Nephron (organoid): ENCODE measurements at regions not wholly inside any gene's neighbourhood (a gene's known extent, or its start where the extent isn't known, plus 50 kb on each side); places are given as distances from the start of the nearest gene placed in this dataset.
"Not testable (repeated sequence)": the region's sequence is repeated elsewhere in the genome, so short reads cannot be mapped to it uniquely, and the experiment has no call there.

Experiments
- H3K27ac Mint-ChIP-seq, 3 experiments: 2 replicates each; pipeline ENCODE4 v1.8.0; 2020; ENCODE audit warnings: mixed read lengths in 3 of 3, mild to moderate bottlenecking in 2 of 3, moderate library complexity in 1 of 3
- H3K27me3 Mint-ChIP-seq: 2 replicates; pipeline ENCODE4 v1.8.0; 2021; ENCODE audit warnings: low read depth, mild to moderate bottlenecking, moderate library complexity, mixed read lengths
- H3K36me3 Mint-ChIP-seq: 2 replicates; pipeline ENCODE4 v1.8.0; 2020; ENCODE audit warnings: low read depth, mixed read lengths
- H3K4me1 Mint-ChIP-seq: 2 replicates; pipeline ENCODE4 v1.8.0; 2020; ENCODE audit warnings: mixed read lengths
- H3K4me3 Mint-ChIP-seq, 3 experiments: 2 replicates each; pipeline ENCODE4 v1.8.0; 2020; ENCODE audit warnings: mild to moderate bottlenecking in 3 of 3, mixed read lengths in 3 of 3, moderate library complexity in 2 of 3
- H3K9me3 Mint-ChIP-seq: 2 replicates; pipeline ENCODE4 v1.8.0; 2020; ENCODE audit warnings: mixed read lengths
- TF ChIP-seq, protein P1 (sequence below), 3 experiments: fragments of 200-600 bp; sonication (generic); IDR thresholded peaks; one replicate each; pipeline ENCODE4 v1.5.0; 2021; ENCODE audit warnings: antibody characterized with exemption in 3 of 3; ENCODE audit not compliant: unreplicated experiment in 3 of 3

DNA sequence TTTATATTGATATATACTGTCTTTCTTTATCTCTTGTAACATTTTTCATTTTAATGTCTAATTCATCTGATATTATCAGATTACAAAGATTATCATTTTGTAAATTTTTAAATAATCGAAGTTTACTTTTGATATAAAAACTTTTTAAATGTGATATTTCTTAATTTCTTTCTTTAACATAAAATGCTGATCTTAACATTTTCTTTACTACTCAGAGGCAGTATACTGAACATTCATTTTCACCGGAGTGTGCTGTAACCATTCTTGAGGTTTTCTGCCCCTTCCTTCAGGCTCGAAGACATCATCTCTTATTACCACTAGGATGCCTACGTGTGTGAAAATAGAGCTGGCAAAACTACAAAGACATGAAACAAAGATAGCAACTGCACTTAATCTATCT, 186.9 kb downstream of the DIO2 start:
- H3K27ac Mint-ChIP-seq: no peak overlapping the region
- H3K4me3 Mint-ChIP-seq: no peak overlapping the region
- H3K4me1 Mint-ChIP-seq: no peaks in the 10 kb centered on the region
- H3K27me3 Mint-ChIP-seq: no peaks in the 10 kb centered on the region
- TF ChIP-seq, protein P1, sequence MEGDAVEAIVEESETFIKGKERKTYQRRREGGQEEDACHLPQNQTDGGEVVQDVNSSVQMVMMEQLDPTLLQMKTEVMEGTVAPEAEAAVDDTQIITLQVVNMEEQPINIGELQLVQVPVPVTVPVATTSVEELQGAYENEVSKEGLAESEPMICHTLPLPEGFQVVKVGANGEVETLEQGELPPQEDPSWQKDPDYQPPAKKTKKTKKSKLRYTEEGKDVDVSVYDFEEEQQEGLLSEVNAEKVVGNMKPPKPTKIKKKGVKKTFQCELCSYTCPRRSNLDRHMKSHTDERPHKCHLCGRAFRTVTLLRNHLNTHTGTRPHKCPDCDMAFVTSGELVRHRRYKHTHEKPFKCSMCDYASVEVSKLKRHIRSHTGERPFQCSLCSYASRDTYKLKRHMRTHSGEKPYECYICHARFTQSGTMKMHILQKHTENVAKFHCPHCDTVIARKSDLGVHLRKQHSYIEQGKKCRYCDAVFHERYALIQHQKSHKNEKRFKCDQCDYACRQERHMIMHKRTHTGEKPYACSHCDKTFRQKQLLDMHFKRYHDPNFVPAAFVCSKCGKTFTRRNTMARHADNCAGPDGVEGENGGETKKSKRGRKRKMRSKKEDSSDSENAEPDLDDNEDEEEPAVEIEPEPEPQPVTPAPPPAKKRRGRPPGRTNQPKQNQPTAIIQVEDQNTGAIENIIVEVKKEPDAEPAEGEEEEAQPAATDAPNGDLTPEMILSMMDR (IDR thresholded peaks at IDR 0.05; ENCODE audit: unreplicated experiment in 3 of 3): no peak
- H3K9me3 Mint-ChIP-seq: peaks cover 3% of the 10 kb centered on the region
- no peaks in the 10 kb centered on the region for H3K36me3 Mint-ChIP-seq

- H3K9me3 Mint-ChIP-seq, H3K4me1 Mint-ChIP-seq, H3K36me3 Mint-ChIP-seq, H3K27ac Mint-ChIP-seq, H3K4me3 Mint-ChIP-seq, H3K27me3 Mint-ChIP-seq: not testable (repeated sequence)
Measured at GRCh38 chr14:80018476-80018875, 192.8 kb downstream of the DIO2 start.

GRCh38 chr14:80017795-80018194, 193.5 kb downstream of the DIO2 start:
- no peak overlapping the region for H3K4me3 Mint-ChIP-seq
- no peak overlapping the region for H3K27ac Mint-ChIP-seq
- no peaks in the 10 kb centered on the region for H3K36me3 Mint-ChIP-seq
- H3K9me3 Mint-ChIP-seq: peaks cover 9% of the 10 kb centered on the region
- TF ChIP-seq, protein P1 (IDR thresholded peaks at IDR 0.05; ENCODE audit: unreplicated experiment in 3 of 3): no peak
- no peaks in the 10 kb centered on the region for H3K27me3 Mint-ChIP-seq
- no peaks in the 10 kb centered on the region for H3K4me1 Mint-ChIP-seq

DNA sequence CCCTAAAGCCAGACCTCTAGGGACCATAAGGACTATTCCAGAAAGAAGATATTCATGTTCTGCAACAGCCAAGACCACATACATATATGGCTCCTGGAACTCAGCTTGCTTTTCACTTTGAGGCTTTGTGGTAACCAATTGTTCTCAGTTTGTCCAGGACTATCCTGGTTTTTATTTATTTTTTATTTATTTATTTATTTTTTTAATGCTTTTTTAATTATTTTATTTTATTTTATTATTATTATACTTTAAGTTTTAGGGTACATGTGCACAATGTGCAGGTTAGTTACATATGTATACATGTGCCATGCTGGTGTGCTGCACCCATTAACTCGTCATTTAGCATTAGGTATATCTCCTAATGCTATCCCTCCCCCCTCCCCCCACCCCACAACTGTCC, 201.1 kb downstream of the DIO2 start:
- not testable (repeated sequence) for H3K27ac Mint-ChIP-seq, H3K27me3 Mint-ChIP-seq, H3K9me3 Mint-ChIP-seq, H3K4me3 Mint-ChIP-seq, H3K4me1 Mint-ChIP-seq, H3K36me3 Mint-ChIP-seq

DNA sequence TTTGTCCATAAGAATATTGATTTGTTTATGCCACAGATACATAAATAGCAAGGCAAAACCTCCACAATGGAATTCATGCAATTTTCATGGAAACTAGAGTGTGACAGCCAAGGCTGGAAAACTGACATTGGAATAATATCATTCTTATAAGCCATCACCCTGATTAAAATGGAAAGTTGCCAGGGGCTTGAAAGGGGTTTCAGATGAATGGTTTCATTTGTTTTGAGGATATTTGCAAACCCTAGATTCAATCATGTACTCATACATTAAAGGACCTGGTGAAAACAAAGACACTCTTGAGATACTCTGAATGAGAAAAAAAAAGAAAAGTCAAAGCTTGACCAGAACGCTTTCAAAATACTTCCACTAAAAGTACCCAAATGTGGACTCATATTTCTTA, 205.7 kb downstream of the DIO2 start:
- Mint-ChIP-seq H3K4me1 (peaks cover 5% of the 10 kb centered on the region), H3K27ac (no peak overlapping the region), H3K9me3 (no peaks in the 10 kb centered on the region), H3K27me3 (no peaks in the 10 kb centered on the region), H3K4me3 (no peak overlapping the region), H3K36me3 (no peaks in the 10 kb centered on the region)
- TF ChIP-seq, protein P1 (IDR thresholded peaks at IDR 0.05; ENCODE audit: unreplicated experiment in 3 of 3): no peak

DNA sequence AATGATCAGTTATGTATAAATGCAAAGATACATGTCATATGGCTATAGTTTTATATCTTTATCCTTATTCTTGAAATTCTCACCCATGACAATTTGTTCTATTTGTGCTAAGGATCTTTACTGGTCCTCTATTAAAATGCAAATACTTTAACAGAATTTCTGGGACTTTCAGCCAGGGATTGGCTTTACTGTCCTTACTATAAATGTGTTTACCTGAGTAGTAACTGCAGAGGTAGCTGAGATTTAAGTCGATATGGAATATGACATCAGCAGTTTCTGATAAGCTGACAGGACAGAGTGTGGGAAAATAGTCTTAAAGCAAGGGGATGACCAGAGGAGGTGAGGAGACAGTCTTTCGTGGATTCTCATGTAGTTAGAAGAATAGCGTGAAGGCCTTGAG, 206.4 kb downstream of the DIO2 start:
- TF ChIP-seq, protein P1 (IDR thresholded peaks at IDR 0.05; ENCODE audit: unreplicated experiment in 3 of 3): no peak
- Mint-ChIP-seq H3K4me3 (no peak overlapping the region), H3K9me3 (peaks cover 4% of the 10 kb centered on the region), H3K36me3 (no peaks in the 10 kb centered on the region), H3K27me3 (no peaks in the 10 kb centered on the region), H3K4me1 (peaks cover 5% of the 10 kb centered on the region), H3K27ac (no peak overlapping the region)

- peaks cover 5% of the 10 kb centered on the region for H3K4me1 Mint-ChIP-seq
- H3K4me3 Mint-ChIP-seq: no peak overlapping the region
- no peaks in the 10 kb centered on the region for H3K36me3 Mint-ChIP-seq
- H3K9me3 Mint-ChIP-seq: peaks cover 4% of the 10 kb centered on the region
- H3K27ac Mint-ChIP-seq: peak overlapping the region in 1 of 3 experiments; percentile 49
- TF ChIP-seq, protein P1 (IDR thresholded peaks at IDR 0.05; ENCODE audit: unreplicated experiment in 3 of 3): no peak
- H3K27me3 Mint-ChIP-seq: peaks cover 3% of the 10 kb centered on the region
Measured at GRCh38 chr14:80003138-80003537, 208.2 kb downstream of the DIO2 start.
